Lower leg skin (tissue), 3 donors: ENCODE measurements at regions not wholly inside any gene's neighbourhood (a gene's known extent, or its start where the extent isn't known, plus 50 kb on each side); places are given as distances from the start of the nearest gene placed in this dataset.

Source experiments
- CTCF ChIP-seq, 3 donors: fragments of 450-650 bp; IDR thresholded peaks; one replicate each; pipeline ENCODE4 v1.5.1; 2016; ENCODE audit warnings: antibody characterized with exemption in 3 of 3, mild to moderate bottlenecking in 3 of 3, moderate library complexity in 2 of 3
- POLR2A ChIP-seq, 2 donors: fragments of 450-650 bp; IDR thresholded peaks; one replicate each; pipeline ENCODE4 v1.6.1; 2016 to 2017; ENCODE audit warnings: antibody characterized with exemption in 2 of 2, mild to moderate bottlenecking in 1 of 2, moderate library complexity in 1 of 2

- TF ChIP-seq CTCF (IDR thresholded peaks at IDR 0.05) (no peak), POLR2A (IDR thresholded peaks at IDR 0.05) (no peak)
Observed at GRCh38 chr10:88062798-88063472, 199.5 kb downstream of the PTEN start.
